ENCODE measurements at regions not wholly inside any gene's neighbourhood (a gene's known extent, or its start where the extent isn't known, plus 50 kb on each side); places are given as distances from the start of the nearest gene placed in this dataset.

- WGBS, 2 experiments (ENCODE audit: extremely low coverage in 1 of 2, insufficient coverage in 1 of 2, insufficient read length in 1 of 2, insufficient replicate concordance in 2 of 2, low coverage in 1 of 2, low lambda C conversion rate in 2 of 2, missing lambda C conversion rate in 1 of 2) = 96% methylated on average over 3 of the region's 3 CpGs; no CpG with 5 or more reads in 1 of the 2 experiments
- Histone ChIP-seq H3K9me3 (ENCODE audit: insufficient read depth in 2 of 2, low read depth in 1 of 2, low read length in 1 of 2) (no peaks in the 10 kb centered on the region), H2BK20ac (ENCODE audit: low read length) (no peak overlapping the region), H2BK15ac (ENCODE audit: low read length) (no peak overlapping the region), H3K4ac (replicated peaks; ENCODE audit: insufficient read length, low read depth, low read length) (no peak overlapping the region), H3K9ac (replicated peaks in 1 of 4; ENCODE audit: extremely low read depth in 1 of 4, low read depth in 3 of 4, low read length in 3 of 4) (no peak overlapping the region), H3K4me1 (replicated peaks in 1 of 4; ENCODE audit: control insufficient read depth in 3 of 4, insufficient read depth in 4 of 4, low read length in 3 of 4) (no peaks in the 10 kb centered on the region), H4K8ac (ENCODE audit: extremely low read depth, insufficient read depth, low read length) (no peak overlapping the region), H2BK12ac (ENCODE audit: low read depth, low read length) (no peak overlapping the region), H3K23me2 (ENCODE audit: low read depth, low read length) (no peaks in the 10 kb centered on the region), H3K4me2 (ENCODE audit: insufficient read depth in 1 of 2, low read depth in 2 of 2, low read length in 2 of 2) (no peak overlapping the region), H2AK5ac (ENCODE audit: low read depth, low read length) (no peak overlapping the region), H4K5ac (ENCODE audit: insufficient read length, low read depth, low read length) (no peak overlapping the region), H3K4me3 (ENCODE audit: extremely low read depth in 1 of 4, insufficient read depth in 2 of 4, low read depth in 3 of 4, low read length in 4 of 4) (no peak overlapping the region), H3K36me3 (ENCODE audit: control insufficient read depth in 2 of 4, insufficient read depth in 4 of 4, low read length in 3 of 4) (no peaks in the 10 kb centered on the region), H2AFZ (ENCODE audit: low read length) (no peak overlapping the region), H3K27ac (ENCODE audit: low read depth, low read length) (no peak overlapping the region), H4K91ac (replicated peaks; ENCODE audit: insufficient read length, low read length) (no peak overlapping the region), H3K18ac (ENCODE audit: extremely low read depth, low read length) (no peak overlapping the region), H4K20me1 (replicated peaks in 1 of 2; ENCODE audit: control insufficient read depth in 1 of 2, insufficient read depth in 2 of 2, low read length in 2 of 2) (no peaks in the 10 kb centered on the region), H3K56ac (replicated peaks; ENCODE audit: insufficient read length, low read depth, low read length) (no peak overlapping the region), H3K23ac (ENCODE audit: insufficient read length) (no peak overlapping the region), H2BK5ac (ENCODE audit: low read depth, low read length) (no peak overlapping the region), H3K79me1 (ENCODE audit: low read depth, low read length) (no peaks in the 10 kb centered on the region), H3K27me3 (replicated peaks in 1 of 4; ENCODE audit: control insufficient read depth in 3 of 4, extremely low read depth in 1 of 4, insufficient read depth in 3 of 4, low read length in 3 of 4) (no peaks in the 10 kb centered on the region), H3K14ac (ENCODE audit: insufficient read length) (no peak overlapping the region), H3K79me2 (ENCODE audit: control insufficient read depth in 1 of 2, insufficient read depth in 2 of 2, low read length in 2 of 2) (no peaks in the 10 kb centered on the region), H2BK120ac (replicated peaks; ENCODE audit: low read depth, low read length) (no peak overlapping the region)
- FAIRE-seq (no peak), DNase-seq (ENCODE audit: low read depth in 1 of 2, low spot score in 2 of 2) (no peak)
- ChIA-PET POLR2A (ENCODE audit: partially characterized antibody) (no interaction called here), CTCF (ENCODE audit: partially characterized antibody) (no interaction called here)
- no peak for TF ChIP-seq SP1 (IDR thresholded peaks at IDR 0.05; ENCODE audit: low read depth, low read length)
- no peak for TF ChIP-seq MAFK (IDR thresholded peaks at IDR 0.05; ENCODE audit: low read depth, low read length)
- no peak for TF ChIP-seq FOSL1 (IDR thresholded peaks at IDR 0.05; ENCODE audit: insufficient read depth, low read depth, low read length)
- no peak for TF ChIP-seq EGR1 (IDR thresholded peaks at IDR 0.05; ENCODE audit: borderline replicate concordance, low read depth, low read length)
- no peak for TF ChIP-seq CEBPB (IDR thresholded peaks at IDR 0.05; ENCODE audit: low read depth, low read length)
- no peak for TF ChIP-seq NRF1 (IDR thresholded peaks at IDR 0.05; ENCODE audit: low read depth, low read length)
- TF ChIP-seq RFX5 (IDR thresholded peaks at IDR 0.05; ENCODE audit: borderline replicate concordance, low read depth, low read length) = no peak
These were observed 295.9 kb downstream of the TFEC start for GRCh38 chr7:115734641-115735040.
